Neural cell (in vitro differentiated cells): ENCODE measurements at regions not wholly inside any gene's neighbourhood (a gene's known extent, or its start where the extent isn't known, plus 50 kb on each side); places are given as distances from the start of the nearest gene placed in this dataset.
"Not testable (repeated sequence)": the region's sequence is repeated elsewhere in the genome, so short reads cannot be mapped to it uniquely, and the experiment has no call there.

ENCODE experiments used
- H2AFZ ChIP-seq: fragments of 200-600, 300-800 bp; sonication (generic), shearing (Covaris generic); 2 replicates; pipeline ENCODE4 v1.6.0; 2014; ENCODE audit warnings: low read depth, mild to moderate bottlenecking, antibody characterized with exemption, low read length, moderate library complexity
- H3F3A ChIP-seq: fragments of 200-600 bp; shearing (Covaris generic); 2 replicates; pipeline ENCODE4 v1.6.1; 2016; ENCODE audit warnings: mild to moderate bottlenecking, moderate library complexity, mixed read lengths, antibody characterized with exemption, low read length; ENCODE audit not compliant: insufficient read depth, poor library complexity, severe bottlenecking
- H3K27ac ChIP-seq: fragments of 200-600, 300-800 bp; sonication (generic), shearing (Covaris generic); 2 replicates; pipeline ENCODE4 v1.5.1; 2014; ENCODE audit warnings: mild to moderate bottlenecking, low read length, moderate library complexity
- H3K27me3 ChIP-seq: fragments of 300-800, 200-600 bp; sonication (generic), shearing (Covaris generic); 2 replicates; pipeline ENCODE4 v1.6.0; 2014; ENCODE audit warnings: mild to moderate bottlenecking, low read depth, low read length, moderate library complexity; ENCODE audit not compliant: insufficient read depth
- H3K36me3 ChIP-seq: fragments of 300-800, 200-600 bp; sonication (generic), shearing (Covaris generic); 2 replicates; pipeline ENCODE4 v1.5.1; 2014; ENCODE audit warnings: mild to moderate bottlenecking, antibody characterized with exemption, low read length, moderate library complexity; ENCODE audit not compliant: insufficient read depth
- H3K4me2 ChIP-seq: fragments of 300-800, 200-600 bp; sonication (generic), shearing (Covaris generic); 2 replicates; pipeline ENCODE4 v1.6.0; 2014; ENCODE audit warnings: mild to moderate bottlenecking, low read length
- H3K4me3 ChIP-seq: fragments of 300-800, 200-600 bp; sonication (generic), shearing (Covaris generic); 2 replicates; pipeline ENCODE4 v1.5.1; 2014; ENCODE audit warnings: mild to moderate bottlenecking, low read length, moderate library complexity
- H3K79me2 ChIP-seq: fragments of 200-600 bp; shearing (Covaris generic); replicated peaks from 2 replicates; pipeline ENCODE4 v1.6.0; 2014; ENCODE audit warnings: mild to moderate bottlenecking, low read length, moderate library complexity; ENCODE audit not compliant: insufficient read depth
- H3K9ac ChIP-seq: fragments of 300-800, 200-600 bp; sonication (generic), shearing (Covaris generic); 2 replicates; pipeline ENCODE4 v1.6.1; 2016; ENCODE audit warnings: mild to moderate bottlenecking, low read length, mixed read lengths
- H3K9me2 ChIP-seq: fragments of 200-600 bp; shearing (Covaris generic); 2 replicates; pipeline ENCODE4 v1.6.1; 2016; ENCODE audit warnings: mild to moderate bottlenecking, low read length, mixed read lengths; ENCODE audit not compliant: insufficient read depth
- H3K9me3 ChIP-seq: fragments of 200-600, 300-800 bp; sonication (generic), shearing (Covaris generic); 2 replicates; pipeline ENCODE4 v1.6.1; 2016; ENCODE audit warnings: mild to moderate bottlenecking, mixed run types, low read length, moderate library complexity, mixed read lengths
- H4K20me1 ChIP-seq: fragments of 200-600 bp; shearing (Covaris generic); 2 replicates; pipeline ENCODE4 v1.6.1; 2016; ENCODE audit warnings: mild to moderate bottlenecking, mixed run types; ENCODE audit not compliant: insufficient read depth
- EP300 ChIP-seq: fragments of 450-650 bp; conservative IDR thresholded peaks from 2 replicates; pipeline ENCODE4 v1.6.1; 2014; ENCODE audit warnings: antibody characterized with exemption, mild to moderate bottlenecking, moderate library complexity; ENCODE audit not compliant: poor library complexity, severe bottlenecking
- EZH2 ChIP-seq: fragments of 200-600, 300-800 bp; shearing (Covaris generic), sonication (generic); IDR thresholded peaks from 2 replicates; pipeline ENCODE4 v1.6.1; 2014; ENCODE audit warnings: antibody characterized with exemption, low read length, borderline replicate concordance, mild to moderate bottlenecking; ENCODE audit not compliant: insufficient read depth, poor library complexity, severe bottlenecking
- MXI1 ChIP-seq: fragments of 450-650 bp; conservative IDR thresholded peaks from 2 replicates; pipeline ENCODE4 v1.6.1; 2014; ENCODE audit warnings: antibody characterized with exemption, mild to moderate bottlenecking; ENCODE audit not compliant: poor library complexity, severe bottlenecking
- POLR2AphosphoS5 ChIP-seq: IDR thresholded peaks from 2 replicates; pipeline ENCODE4 v1.6.1; 2012
- RAD21 ChIP-seq: fragments of 450-650 bp; conservative IDR thresholded peaks from 2 replicates; pipeline ENCODE4 v1.6.1; 2014; ENCODE audit warnings: antibody characterized with exemption, mild to moderate bottlenecking, moderate library complexity
- SMC3 ChIP-seq: fragments of 450-650 bp; conservative IDR thresholded peaks from 2 replicates; pipeline ENCODE4 v1.6.1; 2014; ENCODE audit warnings: antibody characterized with exemption, mild to moderate bottlenecking, moderate library complexity; ENCODE audit not compliant: poor library complexity
- TAF1 ChIP-seq: IDR thresholded peaks from 2 replicates; pipeline ENCODE4 v1.6.1; 2012; ENCODE audit warnings: low read depth
- TF ChIP-seq, protein P1 (sequence below): fragments of 450-650 bp; IDR thresholded peaks from 2 replicates; pipeline ENCODE4 v1.5.1; 2014; ENCODE audit warnings: antibody characterized with exemption, mild to moderate bottlenecking, moderate library complexity; ENCODE audit not compliant: poor library complexity, severe bottlenecking
- TF ChIP-seq, protein P2 (sequence below): IDR thresholded peaks from 2 replicates; pipeline ENCODE4 v1.6.1; 2012; ENCODE audit warnings: borderline replicate concordance

DNA sequence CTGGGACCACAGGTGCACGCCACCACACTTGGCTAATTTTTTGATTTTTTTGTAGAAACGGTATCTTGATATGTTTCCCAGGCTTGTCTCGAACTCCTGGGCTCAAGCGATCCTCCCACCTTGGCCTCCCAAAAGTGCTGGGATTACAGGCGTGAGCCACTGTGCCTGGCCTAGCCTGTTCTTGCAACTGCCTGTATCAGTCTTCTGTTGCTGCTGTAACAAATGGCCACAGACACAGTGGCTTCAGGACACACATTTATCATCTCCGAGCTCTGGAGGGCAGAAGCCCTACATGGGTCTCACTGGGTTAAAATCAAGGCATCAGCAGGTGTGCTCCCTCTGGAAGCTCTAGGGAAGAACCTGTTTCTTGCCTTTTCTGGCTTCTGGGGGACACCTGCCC lies 79.9 kb upstream of the NCOR2 start:
- Histone ChIP-seq H3K9me2 (no peaks in the 10 kb centered on the region), H3K4me3 (no peak overlapping the region), H3K36me3 (no peaks in the 10 kb centered on the region), H3K9ac (no peak overlapping the region), H3K9me3 (no peaks in the 10 kb centered on the region), H3F3A (no peaks in the 10 kb centered on the region), H3K27me3 (no peaks in the 10 kb centered on the region), H2AFZ (no peak overlapping the region), H3K27ac (no peak overlapping the region), H4K20me1 (no peaks in the 10 kb centered on the region), H3K4me2 (no peak overlapping the region), H3K79me2 (no peaks in the 10 kb centered on the region)
- TF ChIP-seq MXI1 (no peak), RAD21 (no peak), EP300 (no peak), POLR2AphosphoS5 (no peak)

DNA sequence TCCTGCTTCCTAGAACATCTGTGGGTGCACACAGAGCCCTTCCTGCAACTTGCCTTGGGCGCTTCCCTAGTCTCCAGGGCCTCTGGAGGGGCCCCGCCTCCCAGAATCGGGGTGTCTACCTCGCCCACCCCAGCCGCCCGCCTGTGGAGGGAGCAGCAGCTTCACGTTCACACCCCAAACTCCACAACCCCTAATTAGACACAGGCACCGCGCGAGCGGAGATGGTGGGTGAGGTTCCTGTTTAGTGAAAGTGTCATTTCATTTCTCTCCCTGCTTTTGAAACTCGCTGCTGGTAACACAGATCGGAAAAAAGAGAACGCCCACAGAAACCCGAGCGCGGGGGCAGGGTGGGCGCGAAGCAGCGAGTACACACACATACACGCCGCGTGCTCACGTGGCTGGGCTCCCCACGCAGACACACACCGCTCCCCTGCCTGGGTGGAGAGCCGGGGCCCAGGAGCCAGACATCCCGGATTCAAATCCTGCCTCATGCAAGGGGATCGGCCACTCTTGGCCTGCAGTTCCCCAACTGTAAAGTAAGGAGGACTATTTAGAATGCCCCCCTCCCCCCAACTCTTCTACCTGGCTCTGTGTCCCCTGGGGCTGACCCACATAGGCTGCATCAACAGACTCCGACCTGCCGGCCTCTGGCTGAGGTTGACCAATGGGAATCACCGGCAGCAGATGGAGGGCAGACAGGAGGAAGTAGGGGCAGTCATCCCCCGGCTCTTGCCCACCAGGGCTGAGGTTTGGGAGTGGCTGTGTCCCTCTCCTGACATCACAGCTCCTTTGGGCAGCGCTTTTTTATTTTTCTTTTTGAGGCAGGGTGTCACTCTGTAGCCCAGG lies 79.2 kb upstream of the NCOR2 start:
- no peak for TF ChIP-seq EZH2
- no peak overlapping the region for H2AFZ ChIP-seq
- H3K9me2 ChIP-seq = no peaks in the 10 kb centered on the region
- H3K9me3 ChIP-seq = no peaks in the 10 kb centered on the region
- H3K27ac ChIP-seq = no peak overlapping the region
- no peaks in the 10 kb centered on the region for H3K79me2 ChIP-seq
- H3K4me3 ChIP-seq = no peak overlapping the region
- no peak overlapping the region for H3K9ac ChIP-seq
- H4K20me1 ChIP-seq = no peaks in the 10 kb centered on the region
- H3K36me3 ChIP-seq = no peaks in the 10 kb centered on the region
- no peaks in the 10 kb centered on the region for H3K27me3 ChIP-seq
- H3K4me2 ChIP-seq = no peak overlapping the region
- no peaks in the 10 kb centered on the region for H3F3A ChIP-seq

DNA sequence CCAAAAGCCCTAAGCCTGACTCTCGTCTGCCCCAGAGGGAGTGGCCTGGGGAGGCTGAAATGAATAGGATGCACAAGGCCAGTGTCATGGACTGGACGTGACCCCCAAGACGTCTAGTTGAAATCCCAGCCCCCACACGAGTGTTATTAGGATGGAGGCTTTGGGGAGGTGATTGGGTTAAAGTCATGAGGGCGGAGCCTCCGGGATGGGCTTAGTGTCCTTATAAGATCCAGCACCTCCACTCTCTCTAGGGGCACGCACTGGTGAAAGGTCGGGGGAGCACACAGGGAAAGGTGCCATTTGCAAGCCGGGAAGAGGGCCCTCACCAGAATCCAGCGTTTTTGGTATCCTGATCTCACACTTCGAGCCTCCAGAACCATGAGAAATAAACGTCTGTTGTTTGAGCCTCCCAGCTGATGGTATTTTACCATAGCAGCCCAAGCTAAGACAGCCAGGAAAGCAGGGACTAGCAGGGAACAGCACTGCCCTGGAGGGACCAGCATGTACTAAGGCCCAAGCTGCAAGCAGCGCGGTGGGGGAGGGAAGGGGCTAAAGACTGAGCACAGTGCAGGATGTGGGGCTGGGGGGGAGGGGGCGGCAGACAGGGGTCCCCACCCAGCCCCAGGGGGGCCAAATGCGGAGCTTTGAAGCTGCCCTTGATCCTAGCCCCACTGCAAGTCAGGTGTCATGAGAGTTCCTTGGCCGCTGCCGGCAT lies 78.3 kb upstream of the NCOR2 start:
- Histone ChIP-seq H2AFZ (no peak overlapping the region), H3K36me3 (no peaks in the 10 kb centered on the region), H3K4me2 (no peak overlapping the region), H3F3A (no peaks in the 10 kb centered on the region), H3K9ac (no peak overlapping the region), H3K9me2 (no peaks in the 10 kb centered on the region), H4K20me1 (no peaks in the 10 kb centered on the region), H3K27ac (no peak overlapping the region), H3K27me3 (no peaks in the 10 kb centered on the region), H3K9me3 (no peaks in the 10 kb centered on the region), H3K4me3 (no peak overlapping the region), H3K79me2 (no peaks in the 10 kb centered on the region)
- no peak for TF ChIP-seq EP300
- no peak for TF ChIP-seq POLR2AphosphoS5
- no peak for TF ChIP-seq EZH2
- TF ChIP-seq, protein P1, sequence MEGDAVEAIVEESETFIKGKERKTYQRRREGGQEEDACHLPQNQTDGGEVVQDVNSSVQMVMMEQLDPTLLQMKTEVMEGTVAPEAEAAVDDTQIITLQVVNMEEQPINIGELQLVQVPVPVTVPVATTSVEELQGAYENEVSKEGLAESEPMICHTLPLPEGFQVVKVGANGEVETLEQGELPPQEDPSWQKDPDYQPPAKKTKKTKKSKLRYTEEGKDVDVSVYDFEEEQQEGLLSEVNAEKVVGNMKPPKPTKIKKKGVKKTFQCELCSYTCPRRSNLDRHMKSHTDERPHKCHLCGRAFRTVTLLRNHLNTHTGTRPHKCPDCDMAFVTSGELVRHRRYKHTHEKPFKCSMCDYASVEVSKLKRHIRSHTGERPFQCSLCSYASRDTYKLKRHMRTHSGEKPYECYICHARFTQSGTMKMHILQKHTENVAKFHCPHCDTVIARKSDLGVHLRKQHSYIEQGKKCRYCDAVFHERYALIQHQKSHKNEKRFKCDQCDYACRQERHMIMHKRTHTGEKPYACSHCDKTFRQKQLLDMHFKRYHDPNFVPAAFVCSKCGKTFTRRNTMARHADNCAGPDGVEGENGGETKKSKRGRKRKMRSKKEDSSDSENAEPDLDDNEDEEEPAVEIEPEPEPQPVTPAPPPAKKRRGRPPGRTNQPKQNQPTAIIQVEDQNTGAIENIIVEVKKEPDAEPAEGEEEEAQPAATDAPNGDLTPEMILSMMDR = no peak
- TF ChIP-seq RAD21 = no peak
- TF ChIP-seq, protein P2, sequence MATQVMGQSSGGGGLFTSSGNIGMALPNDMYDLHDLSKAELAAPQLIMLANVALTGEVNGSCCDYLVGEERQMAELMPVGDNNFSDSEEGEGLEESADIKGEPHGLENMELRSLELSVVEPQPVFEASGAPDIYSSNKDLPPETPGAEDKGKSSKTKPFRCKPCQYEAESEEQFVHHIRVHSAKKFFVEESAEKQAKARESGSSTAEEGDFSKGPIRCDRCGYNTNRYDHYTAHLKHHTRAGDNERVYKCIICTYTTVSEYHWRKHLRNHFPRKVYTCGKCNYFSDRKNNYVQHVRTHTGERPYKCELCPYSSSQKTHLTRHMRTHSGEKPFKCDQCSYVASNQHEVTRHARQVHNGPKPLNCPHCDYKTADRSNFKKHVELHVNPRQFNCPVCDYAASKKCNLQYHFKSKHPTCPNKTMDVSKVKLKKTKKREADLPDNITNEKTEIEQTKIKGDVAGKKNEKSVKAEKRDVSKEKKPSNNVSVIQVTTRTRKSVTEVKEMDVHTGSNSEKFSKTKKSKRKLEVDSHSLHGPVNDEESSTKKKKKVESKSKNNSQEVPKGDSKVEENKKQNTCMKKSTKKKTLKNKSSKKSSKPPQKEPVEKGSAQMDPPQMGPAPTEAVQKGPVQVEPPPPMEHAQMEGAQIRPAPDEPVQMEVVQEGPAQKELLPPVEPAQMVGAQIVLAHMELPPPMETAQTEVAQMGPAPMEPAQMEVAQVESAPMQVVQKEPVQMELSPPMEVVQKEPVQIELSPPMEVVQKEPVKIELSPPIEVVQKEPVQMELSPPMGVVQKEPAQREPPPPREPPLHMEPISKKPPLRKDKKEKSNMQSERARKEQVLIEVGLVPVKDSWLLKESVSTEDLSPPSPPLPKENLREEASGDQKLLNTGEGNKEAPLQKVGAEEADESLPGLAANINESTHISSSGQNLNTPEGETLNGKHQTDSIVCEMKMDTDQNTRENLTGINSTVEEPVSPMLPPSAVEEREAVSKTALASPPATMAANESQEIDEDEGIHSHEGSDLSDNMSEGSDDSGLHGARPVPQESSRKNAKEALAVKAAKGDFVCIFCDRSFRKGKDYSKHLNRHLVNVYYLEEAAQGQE = no peak
- no peak for TF ChIP-seq MXI1
- no peak for TF ChIP-seq TAF1
- no peak for TF ChIP-seq SMC3

DNA sequence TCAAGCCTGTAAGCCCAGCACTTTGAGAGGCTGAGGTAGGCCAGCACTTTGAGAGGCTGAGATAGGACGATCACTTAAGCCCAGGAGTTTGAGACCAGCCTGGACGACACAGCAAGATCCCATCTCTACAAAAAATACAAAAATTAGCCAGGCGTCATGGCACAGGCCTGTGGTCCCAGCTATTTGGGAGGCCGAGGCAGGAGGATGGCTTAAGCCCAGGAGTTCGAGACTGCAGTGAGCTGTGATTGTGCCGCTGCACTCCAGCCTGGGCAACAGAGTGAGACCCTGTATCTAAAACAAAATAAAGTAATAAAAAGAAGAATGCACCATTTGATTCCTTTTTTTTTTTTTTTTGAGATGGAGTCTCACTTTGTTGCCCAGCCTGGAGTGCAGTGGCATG lies 76.4 kb upstream of the NCOR2 start:
- not testable (repeated sequence) for H3K36me3 ChIP-seq, H3K4me2 ChIP-seq, H3K27me3 ChIP-seq, H2AFZ ChIP-seq, H3F3A ChIP-seq, H3K79me2 ChIP-seq, H3K9ac ChIP-seq, H3K9me2 ChIP-seq, H4K20me1 ChIP-seq, H3K9me3 ChIP-seq, H3K27ac ChIP-seq, H3K4me3 ChIP-seq
